ENCODE measurements at regions not wholly inside any gene's neighbourhood (a gene's known extent, or its start where the extent isn't known, plus 50 kb on each side); places are given as distances from the start of the nearest gene placed in this dataset.
"Not testable (repeated sequence)": the region's sequence is repeated elsewhere in the genome, so short reads cannot be mapped to it uniquely, and the experiment has no call there.

DNA sequence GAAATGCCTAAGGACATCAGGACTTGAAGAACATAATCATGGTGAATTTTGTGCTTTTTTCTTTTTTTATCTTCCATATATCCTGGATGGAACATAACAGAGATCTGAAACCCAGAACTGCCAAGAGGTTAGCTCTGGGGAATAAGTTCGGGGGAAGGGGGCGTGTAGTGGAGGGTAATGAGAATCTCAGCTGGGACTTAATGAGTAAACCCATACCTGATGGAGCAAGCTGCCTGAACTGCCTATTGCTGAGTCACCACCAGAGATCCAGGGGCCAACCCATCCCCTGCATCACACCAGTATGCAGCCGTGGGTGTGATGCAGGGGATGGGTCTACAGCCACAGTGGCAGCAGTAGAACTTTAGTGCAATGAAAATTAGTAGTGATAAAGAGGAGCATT, 267.1 kb downstream of the ZFY start:
- TF ChIP-seq, protein P1, sequence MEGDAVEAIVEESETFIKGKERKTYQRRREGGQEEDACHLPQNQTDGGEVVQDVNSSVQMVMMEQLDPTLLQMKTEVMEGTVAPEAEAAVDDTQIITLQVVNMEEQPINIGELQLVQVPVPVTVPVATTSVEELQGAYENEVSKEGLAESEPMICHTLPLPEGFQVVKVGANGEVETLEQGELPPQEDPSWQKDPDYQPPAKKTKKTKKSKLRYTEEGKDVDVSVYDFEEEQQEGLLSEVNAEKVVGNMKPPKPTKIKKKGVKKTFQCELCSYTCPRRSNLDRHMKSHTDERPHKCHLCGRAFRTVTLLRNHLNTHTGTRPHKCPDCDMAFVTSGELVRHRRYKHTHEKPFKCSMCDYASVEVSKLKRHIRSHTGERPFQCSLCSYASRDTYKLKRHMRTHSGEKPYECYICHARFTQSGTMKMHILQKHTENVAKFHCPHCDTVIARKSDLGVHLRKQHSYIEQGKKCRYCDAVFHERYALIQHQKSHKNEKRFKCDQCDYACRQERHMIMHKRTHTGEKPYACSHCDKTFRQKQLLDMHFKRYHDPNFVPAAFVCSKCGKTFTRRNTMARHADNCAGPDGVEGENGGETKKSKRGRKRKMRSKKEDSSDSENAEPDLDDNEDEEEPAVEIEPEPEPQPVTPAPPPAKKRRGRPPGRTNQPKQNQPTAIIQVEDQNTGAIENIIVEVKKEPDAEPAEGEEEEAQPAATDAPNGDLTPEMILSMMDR (IDR thresholded peaks at IDR 0.05): not testable (repeated sequence)
- TF ChIP-seq POLR2A, EP300 (IDR thresholded peaks at IDR 0.05): not testable (repeated sequence)

All from tibial nerve (tissue), 4 donors.